GM18858 (cell line): ENCODE measurements at regions not wholly inside any gene's neighbourhood (a gene's known extent, or its start where the extent isn't known, plus 50 kb on each side); places are given as distances from the start of the nearest gene placed in this dataset.

Source experiments
- ATAC-seq: cut with Tn5 transposase; IDR thresholded peaks from one replicate; pipeline ENCODE4 v1.9.1; 2021; ENCODE audit not compliant: unreplicated experiment

DNA sequence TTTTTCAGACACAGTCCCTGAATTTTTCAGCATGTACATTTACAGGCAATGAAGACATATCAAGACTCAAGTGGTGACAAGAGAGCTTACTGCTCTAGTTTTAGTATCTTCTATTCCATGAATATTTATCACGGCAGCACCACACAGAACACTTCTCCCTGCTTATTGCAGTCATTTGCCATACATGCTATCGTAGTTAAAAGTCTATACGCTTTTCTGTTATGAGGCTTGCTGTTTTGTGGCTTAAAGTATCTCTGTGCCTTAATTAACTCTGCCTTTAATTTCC is 65.4 kb upstream of the GK2 start:
- no peak for ATAC-seq

DNA sequence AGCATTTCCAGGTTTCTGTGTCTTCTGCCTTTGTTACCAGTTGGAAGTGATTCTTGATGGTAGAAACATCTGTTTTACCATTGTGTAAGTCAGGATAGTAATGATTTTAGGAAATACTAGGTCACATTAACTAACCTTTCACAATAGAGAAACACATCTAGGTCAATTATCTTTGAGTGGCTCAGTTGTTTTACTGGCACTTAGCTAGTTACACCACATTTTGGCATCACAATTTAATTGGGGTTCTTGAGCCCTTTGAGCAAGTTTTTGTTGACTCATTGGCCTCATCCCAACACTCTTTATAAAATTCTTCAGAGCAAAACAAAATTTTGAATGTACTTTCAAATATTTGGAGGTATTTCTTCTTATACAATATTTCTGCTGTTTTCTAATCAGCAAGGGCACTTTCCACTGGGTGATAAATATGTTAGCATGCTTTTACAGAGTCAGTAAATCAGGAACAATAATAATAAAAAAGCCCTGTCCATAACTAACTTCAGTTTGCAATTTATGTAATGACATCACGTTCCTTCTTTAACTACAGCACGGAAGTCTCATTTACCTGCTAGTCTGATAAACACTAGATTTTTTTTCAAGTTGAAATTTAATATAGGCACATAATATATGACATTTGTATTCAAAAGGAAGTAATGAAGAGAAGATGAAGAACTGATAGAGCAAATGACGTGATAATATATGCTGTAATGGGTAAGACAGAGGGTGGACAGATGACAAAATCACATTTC is 64.8 kb upstream of the GK2 start:
- ATAC-seq = no peak

DNA sequence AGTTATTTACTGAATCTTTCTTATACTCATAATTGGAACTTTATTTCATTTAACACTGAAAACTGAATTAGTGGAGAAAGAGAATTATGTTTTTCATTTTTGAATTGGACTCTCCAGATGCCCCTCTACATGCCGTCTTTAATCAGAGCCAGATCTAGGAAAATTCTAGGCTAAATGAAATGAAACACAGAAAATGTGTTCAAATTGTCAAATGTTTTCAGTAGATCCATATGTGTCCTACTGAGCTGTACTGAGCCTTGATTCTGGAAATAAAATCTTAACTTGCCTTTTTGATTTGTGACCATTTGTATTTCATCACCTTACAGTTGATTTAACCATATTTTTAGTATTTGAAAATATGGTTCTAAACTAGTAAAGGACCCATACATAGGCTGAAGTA is 64.0 kb upstream of the GK2 start:
- ATAC-seq = no peak

DNA sequence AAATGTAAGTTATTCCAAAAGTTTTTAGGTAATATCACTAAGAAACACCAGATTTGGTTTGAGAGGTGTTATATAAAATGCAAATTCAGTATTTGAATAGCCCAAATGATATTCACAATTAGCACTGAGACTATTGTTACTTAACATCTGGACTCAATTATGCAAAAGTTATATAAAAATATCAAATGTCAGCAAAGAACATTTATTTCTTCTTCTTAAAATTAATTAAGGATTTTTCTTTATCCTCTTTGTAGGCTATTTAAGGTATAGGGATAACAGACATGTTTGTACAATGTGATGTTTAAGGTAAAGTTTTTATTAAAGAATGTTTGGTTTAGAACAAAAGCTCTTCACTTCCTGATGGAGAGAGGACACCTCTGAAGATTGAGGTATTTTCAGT is 63.3 kb upstream of the GK2 start:
- no peak for ATAC-seq

DNA sequence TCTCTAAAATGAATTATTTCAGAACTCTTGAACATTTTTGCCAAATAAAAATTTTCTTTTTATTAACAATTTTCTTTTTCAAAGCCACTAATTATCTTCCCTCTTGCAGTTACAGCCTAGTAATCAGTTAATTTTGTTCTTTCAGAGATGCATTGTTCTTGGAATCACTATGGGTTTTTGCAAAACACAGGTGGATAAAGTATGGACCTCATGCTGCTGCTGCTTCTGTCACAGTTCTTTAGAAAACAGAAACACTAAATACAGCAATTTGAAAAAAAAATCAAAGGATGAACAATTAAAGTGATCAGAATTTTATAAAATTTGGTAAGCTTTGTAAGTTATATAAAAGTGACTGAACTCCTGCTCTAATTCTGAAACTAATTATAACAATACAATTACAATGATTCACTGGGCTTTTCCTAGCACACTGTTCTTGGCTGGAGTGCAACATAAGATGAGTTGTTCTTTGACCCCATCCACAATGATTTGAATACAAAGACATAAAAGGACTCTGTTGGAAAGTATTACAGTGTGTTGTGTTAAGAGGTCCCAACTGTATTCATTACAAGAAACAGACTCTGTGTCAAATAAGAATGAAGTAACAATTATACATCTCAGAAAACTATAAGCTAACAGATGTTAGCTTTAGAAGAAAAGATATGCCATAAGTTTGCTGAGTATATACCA is 59.4 kb upstream of the GK2 start:
- no peak for ATAC-seq

DNA sequence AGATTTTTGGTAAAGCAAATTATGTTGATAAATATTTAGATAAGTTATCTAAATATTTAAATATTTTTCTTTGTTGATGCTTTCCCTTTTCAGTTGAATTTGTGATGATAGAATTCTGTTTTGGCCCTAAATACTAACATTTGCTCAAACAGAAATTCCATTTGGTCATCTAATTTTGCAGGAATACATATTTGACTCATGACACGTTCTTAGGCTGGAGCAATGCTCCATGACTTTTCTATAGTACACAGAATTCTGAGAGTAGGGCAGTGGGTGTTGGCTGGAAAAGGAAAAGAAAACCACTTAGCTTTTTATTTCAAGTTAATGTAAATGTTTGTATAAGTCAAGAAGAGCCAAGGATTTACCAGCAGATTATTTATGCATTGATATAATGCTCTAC is 58.6 kb upstream of the GK2 start:
- ATAC-seq = no peak
